ENCODE measurements at regions not wholly inside any gene's neighbourhood (a gene's known extent, or its start where the extent isn't known, plus 50 kb on each side); places are given as distances from the start of the nearest gene placed in this dataset.

DNA sequence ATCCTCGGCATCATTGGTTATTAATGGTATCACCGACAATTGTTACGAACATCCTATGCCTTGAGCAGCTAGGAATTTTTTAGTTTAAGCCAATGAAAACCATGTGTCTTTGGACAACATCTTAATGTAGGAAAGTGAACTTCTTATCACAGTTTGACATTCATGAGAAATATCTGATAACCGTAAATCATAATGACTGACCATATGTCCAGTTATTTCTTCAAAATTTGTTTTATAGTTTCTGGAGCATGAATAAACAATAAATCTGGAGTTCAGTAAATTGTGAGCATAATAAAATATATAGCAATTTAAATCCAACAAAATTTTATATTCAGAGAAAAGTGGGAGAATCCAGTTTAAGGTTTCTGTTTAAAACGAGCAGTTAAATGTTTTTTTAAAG is 970.1 kb upstream of the ADGRB3 start:
- no peak for TF ChIP-seq CTCF (conservative IDR thresholded peaks at IDR 0.05)
- no peak for TF ChIP-seq EZH2 (IDR thresholded peaks at IDR 0.05; ENCODE audit: low read depth)

All from PC-9 (cell line).